ENCODE measurements at regions not wholly inside any gene's neighbourhood (a gene's known extent, or its start where the extent isn't known, plus 50 kb on each side); places are given as distances from the start of the nearest gene placed in this dataset.

GRCh38 chr11:129275828-129276227 is 83.7 kb upstream of the ARHGAP32 start:
- no peak for TF ChIP-seq SIN3A (IDR thresholded peaks at IDR 0.05; ENCODE audit: borderline replicate concordance, insufficient read depth, low read length)

DNA sequence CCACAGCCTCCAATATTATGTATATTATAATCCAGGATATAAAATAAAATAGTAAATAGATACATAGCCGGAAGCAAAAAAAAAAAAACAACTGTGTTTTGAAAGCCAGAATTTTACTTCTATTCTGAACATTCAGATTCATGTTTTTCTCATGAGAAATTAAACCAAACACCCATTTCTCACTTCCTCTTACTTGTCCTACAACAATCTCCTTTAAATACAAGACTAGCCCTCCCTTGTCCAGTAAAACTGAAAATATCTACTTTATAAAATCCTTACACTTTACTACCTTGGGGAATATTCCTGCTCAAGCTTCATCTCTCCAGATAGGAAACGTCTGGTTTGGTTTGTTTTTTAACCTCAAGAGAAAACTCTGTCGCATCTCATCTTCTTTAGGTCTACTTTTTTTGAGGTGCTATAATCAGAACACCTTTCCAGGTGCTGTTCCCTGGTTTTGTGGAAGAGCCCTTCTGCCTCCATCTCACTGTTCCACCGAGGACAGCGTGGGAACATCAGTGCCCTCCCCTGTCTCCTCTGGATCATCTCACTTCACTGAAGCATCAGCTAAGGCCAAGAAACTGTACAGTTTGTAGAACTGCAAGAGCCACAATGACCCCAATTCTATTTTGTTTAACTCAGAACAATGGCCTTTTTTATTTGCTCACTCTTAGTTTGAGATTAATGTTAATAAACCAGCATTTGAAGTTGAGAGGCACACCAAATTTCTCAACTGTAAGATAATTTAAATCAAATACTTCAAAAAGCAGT is 82.0 kb upstream of the ARHGAP32 start:
- no peak for TF ChIP-seq SIN3A (IDR thresholded peaks at IDR 0.05; ENCODE audit: borderline replicate concordance, insufficient read depth, low read length)
- TF ChIP-seq POLR2AphosphoS5 (IDR thresholded peaks at IDR 0.05; ENCODE audit: low read depth, low read length) = no peak
- TF ChIP-seq TAF1 (IDR thresholded peaks at IDR 0.05; ENCODE audit: borderline replicate concordance, insufficient read depth, low read length) = no peak
- no peak for TF ChIP-seq REST (IDR thresholded peaks at IDR 0.05; ENCODE audit: insufficient read depth in 1 of 2, low read depth in 2 of 2, low read length in 2 of 2)
- no peak for TF ChIP-seq FOXP2 (optimal IDR thresholded peaks at IDR 0.05; ENCODE audit: borderline replicate concordance, extremely low read depth, extremely low read length, insufficient read depth)

DNA sequence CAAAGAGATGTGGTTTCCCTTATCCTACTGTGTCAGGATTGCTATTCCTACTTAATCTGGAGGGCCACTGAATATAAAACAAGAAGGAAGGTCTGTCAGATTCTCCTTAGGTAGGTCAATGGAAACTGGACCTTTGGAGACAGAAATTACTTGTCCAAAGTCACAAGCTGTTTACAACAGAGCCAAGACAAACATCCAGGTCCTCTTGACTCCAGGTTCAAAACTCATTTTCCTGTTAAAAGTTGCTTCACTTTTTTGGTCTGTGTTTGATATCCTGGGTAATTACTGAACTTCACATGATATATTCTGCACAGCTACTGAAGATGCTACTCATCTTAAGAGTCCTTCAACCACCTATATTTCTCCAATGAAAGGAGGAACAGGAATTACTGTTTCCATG is 81.2 kb upstream of the ARHGAP32 start:
- TF ChIP-seq POLR2AphosphoS5 (IDR thresholded peaks at IDR 0.05; ENCODE audit: low read depth, low read length) (no peak), TAF1 (IDR thresholded peaks at IDR 0.05; ENCODE audit: borderline replicate concordance, insufficient read depth, low read length) (no peak), FOXP2 (optimal IDR thresholded peaks at IDR 0.05; ENCODE audit: borderline replicate concordance, extremely low read depth, extremely low read length, insufficient read depth) (no peak), REST (IDR thresholded peaks at IDR 0.05; ENCODE audit: insufficient read depth in 1 of 2, low read depth in 2 of 2, low read length in 2 of 2) (no peak), SIN3A (IDR thresholded peaks at IDR 0.05; ENCODE audit: borderline replicate concordance, insufficient read depth, low read length) (no peak)

- TF ChIP-seq SIN3A (IDR thresholded peaks at IDR 0.05; ENCODE audit: borderline replicate concordance, insufficient read depth, low read length) (no peak), POLR2AphosphoS5 (IDR thresholded peaks at IDR 0.05; ENCODE audit: low read depth, low read length) (no peak), TAF1 (IDR thresholded peaks at IDR 0.05; ENCODE audit: borderline replicate concordance, insufficient read depth, low read length) (no peak), REST (IDR thresholded peaks at IDR 0.05; ENCODE audit: insufficient read depth in 1 of 2, low read depth in 2 of 2, low read length in 2 of 2) (no peak), FOXP2 (optimal IDR thresholded peaks at IDR 0.05; ENCODE audit: borderline replicate concordance, extremely low read depth, extremely low read length, insufficient read depth) (no peak)
Observed at GRCh38 chr11:129271030-129271429, 78.9 kb upstream of the ARHGAP32 start.

DNA sequence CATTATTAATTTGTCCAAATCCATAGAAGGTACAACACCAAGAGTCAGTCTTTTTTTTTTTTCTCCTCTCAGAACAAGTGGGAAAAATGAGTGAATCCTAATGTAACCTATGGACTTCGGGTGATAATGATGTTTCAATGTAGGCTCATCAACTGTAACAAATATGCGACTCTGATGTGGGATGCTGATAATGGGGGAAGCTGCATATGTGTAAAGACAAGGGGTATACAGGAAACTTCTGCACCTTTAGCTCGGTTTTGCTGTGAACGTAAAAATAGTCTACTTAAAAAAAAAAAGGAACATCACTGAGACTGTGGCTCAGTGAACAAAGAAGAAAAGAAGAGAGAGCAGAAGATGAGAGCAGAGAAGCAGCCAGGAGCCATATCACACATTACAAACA is 78.3 kb upstream of the ARHGAP32 start:
- TF ChIP-seq TAF1 (IDR thresholded peaks at IDR 0.05; ENCODE audit: borderline replicate concordance, insufficient read depth, low read length) (no peak), FOXP2 (optimal IDR thresholded peaks at IDR 0.05; ENCODE audit: borderline replicate concordance, extremely low read depth, extremely low read length, insufficient read depth) (no peak), POLR2AphosphoS5 (IDR thresholded peaks at IDR 0.05; ENCODE audit: low read depth, low read length) (no peak), SIN3A (IDR thresholded peaks at IDR 0.05; ENCODE audit: borderline replicate concordance, insufficient read depth, low read length) (no peak), REST (IDR thresholded peaks at IDR 0.05; ENCODE audit: insufficient read depth in 1 of 2, low read depth in 2 of 2, low read length in 2 of 2) (no peak)
